Lower lobe of right lung (tissue), 2 donors: ENCODE measurements at regions not wholly inside any gene's neighbourhood (a gene's known extent, or its start where the extent isn't known, plus 50 kb on each side); places are given as distances from the start of the nearest gene placed in this dataset.

ENCODE experiments used
- ATAC-seq, 2 donors: fragments of 200-7000 bp; cut with Tn5 transposase; one replicate each; pipeline ENCODE4 v1.9.1; 2020 to 2022; ENCODE audit warnings: mild to moderate bottlenecking in 2 of 2, moderate library complexity in 2 of 2
- DNase-seq: peaks from one replicate; pipeline ENCODE4 v3.0.0-alpha.2; 2020
- H3K27ac ChIP-seq: fragments of 200-600 bp; one replicate; pipeline ENCODE4 v1.8.0; 2022
- H3K27me3 ChIP-seq: fragments of 200-600 bp; one replicate; pipeline ENCODE4 v1.8.0; 2022; ENCODE audit warnings: low read depth
- H3K36me3 ChIP-seq: fragments of 200-600 bp; one replicate; pipeline ENCODE4 v1.8.0; 2022; ENCODE audit warnings: mild to moderate bottlenecking
- H3K4me1 ChIP-seq: fragments of 200-600 bp; one replicate; pipeline ENCODE4 v1.8.0; 2022
- H3K4me3 ChIP-seq: fragments of 200-600 bp; one replicate; pipeline ENCODE4 v1.8.0; 2022; ENCODE audit warnings: mild to moderate bottlenecking
- H3K9me3 ChIP-seq: fragments of 200-600 bp; one replicate; pipeline ENCODE4 v1.8.0; 2022
- intact Hi-C: fragments of 100-400 bp; cut with DNase I; formaldehyde crosslinking; loops from one replicate; pipeline ENCODE4 v1.11.0; 2022
- TF ChIP-seq, protein P1 (sequence below): fragments of 200-600 bp; IDR thresholded peaks from one replicate; pipeline ENCODE4 v1.8.0; 2022; ENCODE audit warnings: antibody characterized with exemption, mild to moderate bottlenecking
- donor health status: DM: no; HTN: yes; CAD: no; lungs with severe emphysema.

DNA sequence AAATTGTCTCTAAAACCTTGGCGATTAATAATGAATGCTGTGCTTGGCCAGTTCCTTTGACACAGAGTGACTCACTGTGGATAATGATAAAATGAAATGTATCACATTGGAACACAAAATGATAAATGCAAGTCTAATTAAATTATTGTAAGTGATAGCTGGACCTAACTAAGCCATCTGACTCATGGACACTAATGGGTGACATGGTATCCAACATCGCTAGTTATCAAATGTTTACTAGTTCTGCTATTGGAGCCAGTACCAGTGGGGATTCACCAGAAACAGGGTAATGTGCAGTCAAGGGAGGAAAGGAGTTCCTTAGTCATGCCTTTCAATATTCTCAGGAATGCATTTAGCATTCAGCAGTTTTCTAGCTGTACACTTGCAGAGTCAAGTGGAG is 736.3 kb upstream of the ACVR2A start:
- intact Hi-C loops, result no loop called here
- no peak for ATAC-seq
- no peak for DNase-seq
- Histone ChIP-seq H3K36me3 (no peaks in the 10 kb centered on the region), H3K27ac (no peak overlapping the region), H3K9me3 (no peaks in the 10 kb centered on the region), H3K4me3 (no peak overlapping the region), H3K4me1 (no peaks in the 10 kb centered on the region), H3K27me3 (no peaks in the 10 kb centered on the region)
- TF ChIP-seq, protein P1, sequence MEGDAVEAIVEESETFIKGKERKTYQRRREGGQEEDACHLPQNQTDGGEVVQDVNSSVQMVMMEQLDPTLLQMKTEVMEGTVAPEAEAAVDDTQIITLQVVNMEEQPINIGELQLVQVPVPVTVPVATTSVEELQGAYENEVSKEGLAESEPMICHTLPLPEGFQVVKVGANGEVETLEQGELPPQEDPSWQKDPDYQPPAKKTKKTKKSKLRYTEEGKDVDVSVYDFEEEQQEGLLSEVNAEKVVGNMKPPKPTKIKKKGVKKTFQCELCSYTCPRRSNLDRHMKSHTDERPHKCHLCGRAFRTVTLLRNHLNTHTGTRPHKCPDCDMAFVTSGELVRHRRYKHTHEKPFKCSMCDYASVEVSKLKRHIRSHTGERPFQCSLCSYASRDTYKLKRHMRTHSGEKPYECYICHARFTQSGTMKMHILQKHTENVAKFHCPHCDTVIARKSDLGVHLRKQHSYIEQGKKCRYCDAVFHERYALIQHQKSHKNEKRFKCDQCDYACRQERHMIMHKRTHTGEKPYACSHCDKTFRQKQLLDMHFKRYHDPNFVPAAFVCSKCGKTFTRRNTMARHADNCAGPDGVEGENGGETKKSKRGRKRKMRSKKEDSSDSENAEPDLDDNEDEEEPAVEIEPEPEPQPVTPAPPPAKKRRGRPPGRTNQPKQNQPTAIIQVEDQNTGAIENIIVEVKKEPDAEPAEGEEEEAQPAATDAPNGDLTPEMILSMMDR, result no peak

DNA sequence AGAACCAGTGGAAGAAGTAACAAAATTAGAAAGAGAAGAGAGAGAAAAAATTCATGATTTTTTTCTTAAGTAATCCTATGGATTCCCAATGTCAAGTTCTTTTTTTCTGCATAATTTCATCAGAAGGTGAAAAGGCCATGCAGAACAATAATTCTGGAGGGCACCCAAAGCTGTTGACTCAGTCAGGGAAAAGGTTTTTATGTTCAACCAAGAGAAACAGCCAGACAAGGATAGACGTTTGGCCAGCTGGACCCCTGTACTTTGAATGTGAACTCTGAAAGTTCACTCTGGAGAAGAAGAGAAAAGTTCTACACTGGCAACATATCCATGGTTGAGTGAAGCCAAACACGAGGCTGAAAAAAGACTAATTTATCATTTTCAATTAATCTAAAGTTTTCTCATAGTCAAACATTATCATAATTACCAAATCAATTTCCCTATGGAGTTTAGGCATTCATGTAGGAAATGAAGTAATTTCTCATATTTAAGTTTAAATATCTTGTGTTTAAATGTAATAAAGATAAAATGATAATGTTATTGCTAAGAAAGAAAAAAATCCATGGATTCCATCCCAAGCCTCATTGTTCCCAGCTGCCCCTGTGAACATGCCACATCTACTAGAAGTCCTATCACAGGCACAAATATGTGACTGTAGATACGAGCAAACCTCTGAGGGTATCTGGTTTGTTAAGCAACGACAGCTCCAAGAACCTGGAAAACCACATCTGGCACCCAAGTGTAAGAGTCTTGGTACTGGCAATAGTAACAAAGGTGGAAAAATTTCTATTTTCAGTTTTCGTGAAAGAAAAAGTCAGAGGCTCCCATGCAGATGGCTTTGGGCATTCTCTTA is 742.7 kb upstream of the ACVR2A start:
- Histone ChIP-seq H3K4me3 (no peak overlapping the region), H3K9me3 (no peaks in the 10 kb centered on the region), H3K27ac (no peak overlapping the region), H3K36me3 (no peaks in the 10 kb centered on the region), H3K27me3 (no peaks in the 10 kb centered on the region), H3K4me1 (no peaks in the 10 kb centered on the region)
- TF ChIP-seq, protein P1, result no peak
- intact Hi-C loops, result no loop called here
- ATAC-seq (no peak), DNase-seq (no peak)

DNA sequence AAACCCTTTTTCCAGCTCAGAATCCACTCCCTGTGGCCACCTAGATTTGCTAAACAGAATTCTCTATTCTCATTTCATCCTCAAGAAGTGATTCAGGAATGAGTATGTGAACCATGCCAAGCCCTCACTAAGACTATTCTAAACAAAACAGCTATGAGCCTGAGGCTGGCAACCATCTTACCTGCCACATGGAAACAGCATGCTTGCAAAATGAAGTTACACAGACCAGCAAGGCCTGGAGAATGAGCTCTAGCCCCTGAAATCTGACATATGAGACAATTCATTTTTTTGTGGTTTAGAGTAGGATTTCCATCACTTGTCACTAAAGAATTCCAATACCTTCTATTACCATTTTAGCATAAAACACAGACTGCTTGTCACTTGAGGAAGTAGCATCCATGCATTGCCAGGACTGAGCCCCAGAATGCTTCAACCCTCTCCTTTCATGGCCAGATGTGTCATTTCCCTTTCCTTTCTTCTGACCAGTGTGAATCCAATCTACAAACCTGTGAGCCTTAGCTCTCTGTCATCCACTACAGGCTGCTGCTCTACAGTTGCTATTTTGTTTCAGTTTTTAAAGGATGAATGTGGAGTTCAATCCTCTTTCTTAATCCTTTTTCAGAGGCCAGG is 744.3 kb upstream of the ACVR2A start:
- Histone ChIP-seq H3K4me3 (no peak overlapping the region), H3K27ac (no peak overlapping the region), H3K27me3 (no peaks in the 10 kb centered on the region), H3K9me3 (no peaks in the 10 kb centered on the region), H3K4me1 (no peaks in the 10 kb centered on the region), H3K36me3 (no peaks in the 10 kb centered on the region)
- no peak for ATAC-seq
- TF ChIP-seq, protein P1, result no peak
- no peak for DNase-seq
- intact Hi-C loops, result no loop called here

DNA sequence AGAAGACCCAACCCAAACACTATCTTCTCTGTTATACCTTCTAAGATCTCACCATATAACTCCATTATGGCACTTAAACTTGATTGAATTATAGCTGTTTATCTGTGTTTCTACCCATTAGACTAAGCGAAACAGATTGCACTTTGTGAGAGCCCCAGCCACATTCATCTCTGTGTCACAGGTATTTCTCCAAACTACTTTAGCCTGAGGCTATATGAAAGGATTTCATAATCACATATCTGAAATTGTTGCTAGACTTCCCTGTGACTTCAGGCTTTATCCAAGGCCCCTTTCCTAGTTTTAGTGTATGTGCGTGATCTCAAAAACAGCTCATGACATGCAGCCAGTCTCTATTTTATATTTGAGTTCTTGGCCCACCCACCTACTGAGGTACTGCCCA is 745.0 kb upstream of the ACVR2A start:
- Histone ChIP-seq H3K4me3 (no peak overlapping the region), H3K27ac (no peak overlapping the region), H3K4me1 (no peaks in the 10 kb centered on the region), H3K9me3 (no peaks in the 10 kb centered on the region), H3K36me3 (no peaks in the 10 kb centered on the region), H3K27me3 (no peaks in the 10 kb centered on the region)
- TF ChIP-seq, protein P1, result no peak
- intact Hi-C loops, result no loop called here
- no peak for DNase-seq
- no peak for ATAC-seq

DNA sequence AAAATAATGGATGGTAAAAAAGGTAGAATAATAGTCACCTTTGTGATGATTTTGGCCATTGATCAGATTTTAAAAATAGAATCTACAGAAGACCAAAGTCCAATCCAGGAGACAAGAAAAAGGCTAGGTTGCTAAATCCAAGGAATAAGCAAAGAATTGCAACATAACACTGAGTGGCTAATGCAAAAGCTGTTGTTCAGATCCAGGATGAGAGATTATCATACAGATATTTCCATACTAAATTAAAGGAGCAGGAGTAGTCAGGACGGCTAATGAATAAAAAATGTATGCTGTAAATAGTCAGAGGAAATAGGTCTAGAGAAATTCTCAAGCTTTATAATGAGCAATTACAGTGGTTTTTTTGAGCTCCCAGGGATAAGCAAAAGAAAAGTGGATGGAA is 745.9 kb upstream of the ACVR2A start:
- Histone ChIP-seq H3K9me3 (no peaks in the 10 kb centered on the region), H3K27me3 (no peaks in the 10 kb centered on the region), H3K4me1 (no peaks in the 10 kb centered on the region), H3K4me3 (no peak overlapping the region), H3K36me3 (no peaks in the 10 kb centered on the region), H3K27ac (no peak overlapping the region)
- intact Hi-C loops, result no loop called here
- TF ChIP-seq, protein P1, result no peak
- no peak for ATAC-seq
- no peak for DNase-seq
